ENCODE measurements at regions not wholly inside any gene's neighbourhood (a gene's known extent, or its start where the extent isn't known, plus 50 kb on each side); places are given as distances from the start of the nearest gene placed in this dataset.

GRCh38 chr3:86175593-86176444 lies 815.1 kb downstream of the VGLL3 start:
- TF ChIP-seq CTCF (conservative IDR thresholded peaks at IDR 0.05; ENCODE audit: low read depth, low read length): no peak
- no peak for TF ChIP-seq EZH2 (IDR thresholded peaks at IDR 0.05; ENCODE audit: borderline replicate concordance, low read depth, low read length, poor library complexity, severe bottlenecking)
